ENCODE measurements at regions not wholly inside any gene's neighbourhood (a gene's known extent, or its start where the extent isn't known, plus 50 kb on each side); places are given as distances from the start of the nearest gene placed in this dataset.
"Not testable (repeated sequence)": the region's sequence is repeated elsewhere in the genome, so short reads cannot be mapped to it uniquely, and the experiment has no call there.

GRCh38 chr4:186775902-186776301, 52.2 kb upstream of the FAT1 start:
- DNase-seq, result no peak

DNA sequence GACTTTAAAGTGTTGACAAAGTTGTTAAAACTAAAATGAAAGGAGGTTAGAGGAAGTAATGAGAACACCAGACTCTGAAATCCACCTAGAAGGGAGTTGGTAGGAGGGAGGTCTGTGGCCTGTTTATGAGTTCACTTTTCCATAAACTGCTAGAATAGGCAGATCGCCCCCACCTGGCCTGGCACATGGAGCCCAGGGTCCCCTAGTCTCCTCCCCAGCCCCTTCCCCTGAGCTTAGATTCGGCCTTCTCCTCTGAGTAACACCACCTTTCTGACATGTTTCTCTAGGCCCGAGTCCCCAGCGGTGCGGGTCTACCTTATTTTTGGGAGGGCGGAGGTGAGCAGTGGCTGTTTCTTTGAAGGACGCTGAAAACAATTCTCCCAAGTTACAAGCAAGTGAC, 54.5 kb upstream of the FAT1 start:
- no peak for DNase-seq

DNA sequence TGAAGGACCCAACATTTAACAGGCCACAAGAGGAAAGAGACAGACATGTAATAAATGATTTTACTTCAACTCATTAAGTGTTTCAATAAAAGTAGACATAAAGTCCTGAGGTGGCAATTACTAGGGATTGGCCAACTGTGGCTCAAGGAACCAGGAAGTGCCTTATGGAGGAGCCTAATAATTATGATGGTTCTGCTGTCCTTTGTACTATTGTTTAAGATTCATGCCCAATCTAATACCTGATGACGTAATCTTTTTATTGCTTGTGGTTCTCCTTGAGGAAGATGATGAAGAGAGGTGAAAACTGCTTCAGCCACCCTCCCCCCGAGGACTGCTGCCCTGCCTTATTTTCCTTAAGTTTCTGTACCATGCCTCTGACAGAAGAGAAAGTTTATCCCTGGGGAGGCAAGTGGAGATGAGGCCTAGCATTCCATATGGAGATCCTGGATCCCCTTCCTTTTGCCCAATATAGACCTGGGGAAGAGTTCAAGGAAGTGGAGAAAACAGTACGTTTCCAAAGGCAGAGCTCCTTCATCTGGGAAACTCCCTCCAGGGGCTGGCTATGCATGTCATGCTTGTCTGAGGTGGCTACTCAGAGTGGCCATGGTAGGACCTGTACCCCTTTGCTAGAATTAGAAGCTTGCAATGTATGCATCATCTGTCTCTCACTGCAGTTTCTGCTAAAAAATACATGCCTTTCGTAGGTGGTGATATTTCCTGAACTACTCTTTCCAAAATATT, 56.8 kb upstream of the FAT1 start:
- no peak for DNase-seq

- DNase-seq, result no peak
Observed at GRCh38 chr4:186781032-186781917, 57.6 kb upstream of the FAT1 start.

- no peak for DNase-seq
Observed at GRCh38 chr4:186782302-186782701, 58.6 kb upstream of the FAT1 start.

- no peak for DNase-seq
Observed at GRCh38 chr4:186787536-186787935, 63.9 kb upstream of the FAT1 start.

DNA sequence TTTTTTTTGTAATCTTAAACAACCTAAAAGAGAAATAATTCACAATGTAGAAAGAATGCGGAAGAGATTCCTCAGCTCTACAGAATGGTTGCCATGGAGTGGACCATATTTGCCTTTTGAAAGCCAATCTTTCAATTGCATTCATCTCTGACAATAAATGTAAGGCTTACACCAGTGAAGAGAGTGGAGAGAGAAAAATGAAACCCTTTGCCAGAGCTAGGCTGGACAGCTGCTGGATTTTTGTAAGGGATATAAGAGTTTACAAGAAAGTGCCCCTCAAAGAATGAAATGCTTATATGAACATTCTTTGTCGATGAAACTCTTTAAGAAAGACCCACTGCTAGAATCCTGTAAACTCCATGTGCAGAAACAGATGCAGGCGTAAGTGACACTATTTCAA, 66.0 kb upstream of the FAT1 start:
- DNase-seq, result no peak

DNA sequence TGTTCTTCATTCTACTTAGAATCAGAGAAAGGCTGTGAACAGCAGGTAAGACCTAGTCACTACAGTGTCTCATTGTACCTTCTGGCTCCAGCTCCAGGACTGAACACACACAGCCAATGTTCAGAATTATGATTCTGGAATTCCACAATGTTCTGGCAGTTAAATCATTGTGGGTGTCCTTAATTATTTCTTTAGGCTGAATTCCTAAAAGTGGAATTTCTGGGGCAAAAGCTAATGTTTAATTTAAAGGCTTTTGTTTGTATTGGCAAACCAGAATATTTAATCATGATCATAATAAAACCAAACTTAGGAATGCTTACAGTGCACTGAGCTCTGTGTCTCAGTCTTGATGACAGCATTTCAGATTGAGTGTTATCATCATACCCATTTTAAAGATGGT, 67.0 kb upstream of the FAT1 start:
- no peak for DNase-seq

GRCh38 chr4:186792728-186793366, 69.2 kb upstream of the FAT1 start:
- DNase-seq, result no peak

GRCh38 chr4:186798951-186799659, 75.4 kb upstream of the FAT1 start:
- no peak for DNase-seq

GRCh38 chr4:186805020-186805820, 81.6 kb upstream of the FAT1 start:
- no peak for DNase-seq

DNA sequence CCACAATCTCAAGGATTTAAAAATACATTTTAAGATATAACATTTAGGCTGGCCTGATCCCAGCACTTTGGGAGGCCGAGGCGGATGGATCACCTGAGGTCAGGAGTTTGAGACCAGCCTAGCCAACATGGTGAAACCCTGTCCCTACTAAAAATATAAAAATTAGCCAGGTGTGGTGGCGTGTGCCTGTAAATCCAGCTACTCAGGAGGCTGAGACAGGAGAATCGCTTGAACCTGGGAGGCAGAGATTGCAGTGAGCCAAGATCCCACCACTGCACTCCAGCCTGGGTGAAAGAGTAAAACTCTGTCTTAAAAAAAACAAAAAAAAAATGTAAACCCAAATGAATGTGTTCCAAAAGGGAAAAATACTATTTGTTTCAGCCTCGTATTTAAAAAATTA, 82.3 kb upstream of the FAT1 start:
- DNase-seq, result not testable (repeated sequence)

DNA sequence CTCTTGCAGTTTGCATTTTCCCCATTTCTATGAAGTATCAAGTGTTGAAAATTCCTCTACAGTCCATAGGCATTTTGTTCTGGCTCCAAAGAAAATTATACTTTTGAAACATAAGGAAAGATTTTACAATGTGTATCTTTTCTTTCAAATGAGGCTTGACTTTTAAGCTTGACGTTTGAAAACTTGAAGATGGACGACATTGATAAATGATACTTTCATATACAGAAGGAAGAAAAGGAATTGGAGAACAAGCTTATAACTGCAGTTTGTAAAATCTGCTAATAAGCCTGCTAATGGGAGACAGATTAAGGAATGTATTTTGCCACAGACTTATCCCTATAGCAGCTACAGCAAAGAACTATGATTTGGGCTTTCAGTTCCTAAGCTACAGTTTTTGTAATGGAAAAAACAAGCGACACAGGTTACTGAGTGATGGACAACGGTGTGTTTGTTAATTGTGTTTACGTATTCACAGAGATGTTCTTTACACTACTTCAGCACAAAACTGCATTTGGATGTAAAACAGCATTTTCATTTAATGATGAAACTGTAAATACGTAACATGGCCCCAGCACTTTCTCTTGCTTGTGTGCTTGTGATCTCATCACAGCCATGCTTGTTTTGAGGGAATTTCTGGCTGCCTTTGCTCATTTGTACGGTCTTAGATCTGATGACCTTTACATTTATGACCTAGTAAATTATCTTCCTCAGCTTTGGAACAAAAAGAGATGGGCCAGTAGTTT, 83.2 kb upstream of the FAT1 start:
- no peak for DNase-seq

- DNase-seq, result peak; percentile 11
Observed at GRCh38 chr4:186807808-186808629, 84.4 kb upstream of the FAT1 start.

DNA sequence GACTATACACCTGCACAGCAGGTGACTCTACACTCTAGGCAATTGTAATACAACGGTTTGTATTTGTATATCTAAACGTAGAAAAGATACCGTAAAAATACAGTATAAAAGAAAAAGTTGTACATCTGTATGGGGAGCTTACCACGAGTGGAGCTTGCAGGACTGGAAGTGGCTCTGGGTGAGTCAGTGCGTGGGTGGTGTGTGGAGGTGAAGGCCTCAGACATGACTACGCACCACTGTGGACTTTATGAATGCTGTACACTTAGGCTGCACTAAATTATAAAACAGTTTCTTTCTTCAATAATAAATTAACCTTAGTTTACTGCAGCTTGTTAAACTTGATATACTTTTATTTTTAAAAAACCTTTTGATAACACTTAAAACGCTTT, 85.0 kb upstream of the FAT1 start:
- DNase-seq, result no peak

DNA sequence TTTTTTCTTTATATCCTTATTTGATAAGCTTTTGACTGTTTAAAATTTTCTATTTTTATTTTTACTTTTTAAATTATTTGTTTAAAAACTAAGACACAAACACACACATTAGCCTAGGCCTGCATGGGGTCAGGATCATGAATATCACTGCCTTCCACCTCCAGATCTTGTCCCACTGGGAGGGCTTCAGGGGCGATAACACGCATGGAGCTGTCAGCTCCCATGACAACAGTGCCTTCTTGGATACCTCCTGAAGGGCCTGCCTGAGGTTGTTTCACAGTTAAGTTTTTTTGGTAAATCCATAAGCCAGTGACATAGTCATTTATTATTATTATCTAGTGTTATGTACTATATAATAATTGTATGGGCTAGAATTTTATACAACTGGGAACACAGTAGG, 85.4 kb upstream of the FAT1 start:
- no peak for DNase-seq

DNA sequence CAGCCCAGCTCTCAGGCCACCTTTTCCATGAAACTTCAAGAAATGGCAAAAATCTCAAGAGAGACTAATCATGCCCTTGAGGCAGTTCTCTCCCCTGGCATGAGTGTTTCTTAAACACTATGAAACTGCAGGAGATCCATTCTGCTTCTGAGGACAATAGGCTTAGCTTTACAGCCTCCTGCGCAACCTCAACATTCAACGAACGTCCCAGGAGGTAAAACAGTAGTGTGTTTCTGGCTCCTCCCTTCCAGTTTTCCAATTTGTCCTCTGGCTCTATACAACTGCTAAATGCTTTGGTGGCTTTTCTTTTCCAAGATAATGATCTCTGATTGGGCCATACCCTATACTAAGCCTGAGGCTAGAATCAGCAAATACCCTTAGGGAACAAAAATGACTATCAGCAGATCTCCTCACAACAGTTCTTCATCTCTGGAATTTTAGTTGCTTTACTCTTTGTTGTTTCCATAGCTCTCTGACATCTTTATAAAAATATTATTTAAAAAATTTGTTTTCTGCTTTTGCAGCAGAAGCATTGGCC, 87.0 kb upstream of the FAT1 start:
- DNase-seq, result no peak

DNA sequence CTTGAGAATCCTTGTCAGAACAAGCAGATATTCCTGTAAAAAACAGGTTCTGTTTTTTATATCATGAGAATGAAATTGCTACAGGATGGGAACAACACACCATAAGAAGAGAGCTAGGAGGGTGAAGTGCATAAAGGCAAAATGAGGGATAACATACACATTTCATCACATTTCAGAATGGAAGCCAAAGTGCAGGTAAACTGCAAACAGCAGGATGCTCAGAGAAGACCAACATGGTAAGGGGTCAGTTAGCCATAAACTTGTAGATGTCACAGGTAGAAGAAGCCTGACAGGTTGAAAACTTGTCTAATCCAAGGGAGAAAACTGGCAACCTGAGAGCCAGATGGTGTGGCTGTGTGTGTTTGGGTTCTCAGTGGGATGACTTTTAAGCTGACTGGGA, 88.9 kb upstream of the FAT1 start:
- DNase-seq, result no peak

DNA sequence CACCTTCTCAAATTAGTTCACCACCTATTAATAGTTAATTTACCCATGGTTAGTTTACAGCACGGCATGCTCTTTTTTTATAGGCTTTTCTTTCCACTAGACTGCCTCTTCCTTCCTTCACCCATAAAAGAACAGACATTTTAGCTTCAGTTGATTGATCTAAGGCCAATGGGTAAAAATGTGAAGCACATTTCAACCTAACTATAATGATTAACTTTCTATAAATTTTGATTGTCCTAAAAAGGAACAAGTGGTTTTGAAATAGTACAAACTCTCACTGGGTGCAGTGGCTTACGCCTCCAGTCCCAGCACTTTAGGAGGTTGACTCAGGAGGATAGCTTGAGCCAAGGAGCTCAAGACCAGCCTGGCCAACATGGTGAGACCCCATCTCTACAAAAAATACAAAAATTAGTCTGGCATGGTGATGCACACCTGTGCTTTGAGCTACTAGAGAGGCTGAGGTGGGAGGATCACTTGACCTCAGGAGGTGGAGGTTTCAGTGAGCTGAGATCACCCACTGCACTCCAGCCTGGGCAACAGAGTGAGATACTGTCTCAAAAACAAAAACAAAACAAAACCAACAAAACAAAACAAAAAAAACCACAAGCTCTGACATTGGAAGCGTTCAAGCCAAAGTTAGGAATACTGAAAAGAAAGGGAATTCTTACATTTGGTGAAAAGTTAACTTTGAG, 89.9 kb upstream of the FAT1 start:
- DNase-seq, result no peak

Data from RPMI8226 (cell line).